Loucy (cell line): ENCODE measurements at regions not wholly inside any gene's neighbourhood (a gene's known extent, or its start where the extent isn't known, plus 50 kb on each side); places are given as distances from the start of the nearest gene placed in this dataset.

Experiments used
- H2AFZ ChIP-seq: fragments of 200-600 bp; sonication (generic); 2 replicates; pipeline ENCODE4 v1.6.0; 2016; ENCODE audit warnings: antibody characterized with exemption, mild to moderate bottlenecking, low read length, moderate library complexity
- H3F3A ChIP-seq: fragments of 200-600 bp; 2 replicates; pipeline ENCODE4 v1.6.0; 2016; ENCODE audit warnings: antibody characterized with exemption, low read depth, mild to moderate bottlenecking
- H3K27me3 ChIP-seq: fragments of 200-600 bp; sonication (generic); 2 replicates; pipeline ENCODE4 v1.6.1; 2014; ENCODE audit warnings: low read length, mild to moderate bottlenecking; ENCODE audit not compliant: insufficient read depth, poor library complexity, severe bottlenecking
- H3K36me3 ChIP-seq: fragments of 200-600 bp; sonication (generic); 2 replicates; pipeline ENCODE4 v1.6.1; 2016; ENCODE audit warnings: low read length; ENCODE audit not compliant: insufficient read depth
- H3K4me1 ChIP-seq: fragments of 200-600 bp; sonication (generic); 2 replicates; pipeline ENCODE4 v1.5.1; 2014; ENCODE audit warnings: low read length, mild to moderate bottlenecking; ENCODE audit not compliant: insufficient read depth, poor library complexity, severe bottlenecking
- H3K4me2 ChIP-seq: fragments of 200-600 bp; sonication (generic); 2 replicates; pipeline ENCODE4 v1.6.0; 2014; ENCODE audit warnings: antibody characterized with exemption, low read length, low read depth, mild to moderate bottlenecking; ENCODE audit not compliant: poor library complexity, severe bottlenecking
- H3K4me3 ChIP-seq: fragments of 200-600 bp; sonication (generic); 2 replicates; pipeline ENCODE4 v1.5.1; 2014; ENCODE audit warnings: low read length, mild to moderate bottlenecking, mixed read lengths; ENCODE audit not compliant: poor library complexity, severe bottlenecking
- H3K79me2 ChIP-seq: fragments of 200-600 bp; sonication (generic); 2 replicates; pipeline ENCODE4 v1.6.1; 2014; ENCODE audit warnings: low read length; ENCODE audit not compliant: insufficient read depth
- H3K9ac ChIP-seq: fragments of 200-600 bp; sonication (generic); 2 replicates; pipeline ENCODE4 v1.6.0; 2014; ENCODE audit warnings: mild to moderate bottlenecking, low read depth, low read length, moderate library complexity; ENCODE audit not compliant: poor library complexity, severe bottlenecking
- H3K9me2 ChIP-seq: fragments of 200-600 bp; sonication (generic); replicated peaks from 2 replicates; pipeline ENCODE4 v1.6.1; 2016; ENCODE audit warnings: low read depth, low read length, mixed read lengths
- H3K9me3 ChIP-seq: fragments of 200-600 bp; sonication (generic); 2 replicates; pipeline ENCODE4 v1.6.1; 2014; ENCODE audit warnings: mild to moderate bottlenecking, antibody characterized with exemption, low read length, low read depth; ENCODE audit not compliant: insufficient read depth
- H4K20me1 ChIP-seq: fragments of 200-600 bp; sonication (generic); 2 replicates; pipeline ENCODE4 v1.6.0; 2014; ENCODE audit warnings: antibody characterized with exemption, low read length, mild to moderate bottlenecking; ENCODE audit not compliant: insufficient read depth, poor library complexity, severe bottlenecking
- CTCF ChIP-seq: fragments of 200-600 bp; sonication (generic); conservative IDR thresholded peaks from 2 replicates; pipeline ENCODE4 v1.5.1; 2014; ENCODE audit warnings: mild to moderate bottlenecking, antibody characterized with exemption, low read length
- EZH2phosphoT487 ChIP-seq: fragments of 200-600 bp; IDR thresholded peaks from 2 replicates; pipeline ENCODE4 v1.6.1; 2018; ENCODE audit warnings: antibody characterized with exemption, mild to moderate bottlenecking, moderate library complexity, borderline replicate concordance

DNA sequence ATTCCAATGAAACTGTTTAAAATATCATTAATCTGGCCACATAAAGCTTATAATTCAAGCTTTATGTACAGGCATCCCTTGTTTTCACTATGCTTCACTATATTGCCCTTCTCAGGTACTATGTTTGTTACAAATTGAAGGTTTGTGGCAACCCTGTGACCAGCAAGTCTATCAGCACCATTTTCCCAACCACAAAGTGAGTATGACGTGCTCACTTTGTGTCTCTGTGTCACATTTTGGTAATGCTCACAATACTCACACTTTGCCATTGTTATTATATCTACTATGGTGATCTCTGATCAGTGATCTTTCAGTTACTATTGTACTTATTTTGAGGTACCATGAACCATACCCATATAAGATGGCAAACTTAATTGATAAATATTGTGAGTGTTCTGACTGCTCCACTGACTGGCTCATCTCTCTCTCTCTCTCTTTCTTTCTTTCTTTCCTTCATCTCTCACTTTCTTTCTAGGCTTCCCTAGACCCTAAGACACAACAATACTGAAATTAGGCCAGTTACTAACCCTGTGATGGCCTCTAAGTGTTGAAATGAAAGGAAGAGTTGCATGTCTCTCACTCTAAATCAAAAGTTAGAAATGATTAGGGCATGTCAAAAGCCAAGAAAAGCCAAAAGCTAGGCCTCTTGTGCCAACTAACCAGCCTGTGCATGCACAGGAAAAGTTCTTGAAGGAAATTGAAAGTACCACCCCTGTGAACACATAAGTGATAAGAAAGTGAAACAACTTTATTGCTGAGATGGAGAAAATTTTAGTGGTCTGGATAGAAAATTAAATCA lies 227.9 kb downstream of the BCAS1 start:
- H3K9me2 ChIP-seq: no peaks in the 10 kb centered on the region
- no peaks in the 10 kb centered on the region for H4K20me1 ChIP-seq
- peaks cover 11% of the 10 kb centered on the region for H3F3A ChIP-seq
- H3K27me3 ChIP-seq: no peaks in the 10 kb centered on the region
- peak overlapping the region; percentile 49 for H3K9ac ChIP-seq
- peak overlapping the region; percentile 55 for H3K4me2 ChIP-seq
- H3K4me1 ChIP-seq: peaks cover 64% of the 10 kb centered on the region
- H2AFZ ChIP-seq: peak overlapping the region; percentile 73
- H3K9me3 ChIP-seq: no peaks in the 10 kb centered on the region
- H3K36me3 ChIP-seq: no peaks in the 10 kb centered on the region
- peak overlapping the region; percentile 32 for H3K4me3 ChIP-seq
- no peaks in the 10 kb centered on the region for H3K79me2 ChIP-seq
- no peak for TF ChIP-seq CTCF
- no peak for TF ChIP-seq EZH2phosphoT487

DNA sequence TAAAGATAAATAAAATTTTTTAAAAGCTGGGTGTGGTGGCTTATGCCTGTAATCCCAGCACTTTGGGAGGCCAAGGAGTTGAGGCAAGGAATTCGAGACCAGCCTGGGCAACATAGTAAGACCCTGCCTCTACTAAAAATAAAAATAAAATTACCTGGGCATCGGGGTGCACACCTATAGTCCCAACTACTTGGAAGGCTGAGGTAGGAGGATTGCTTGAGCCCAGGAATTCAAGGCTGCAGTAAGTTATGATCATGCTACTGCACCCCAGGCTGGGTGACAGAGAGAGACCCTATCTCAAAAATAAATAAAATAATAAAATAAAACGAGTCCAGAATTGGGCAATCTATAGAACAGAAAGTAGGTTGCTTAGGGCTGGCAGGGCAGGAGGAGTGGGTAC lies 228.7 kb downstream of the BCAS1 start:
- peak overlapping the region; percentile 55 for H3K4me2 ChIP-seq
- H3K27me3 ChIP-seq: no peaks in the 10 kb centered on the region
- no peaks in the 10 kb centered on the region for H3K79me2 ChIP-seq
- no peaks in the 10 kb centered on the region for H3K9me3 ChIP-seq
- H4K20me1 ChIP-seq: no peaks in the 10 kb centered on the region
- peaks cover 57% of the 10 kb centered on the region for H3K4me1 ChIP-seq
- H3K4me3 ChIP-seq: no peak overlapping the region
- no peaks in the 10 kb centered on the region for H3K36me3 ChIP-seq
- no peaks in the 10 kb centered on the region for H3K9me2 ChIP-seq
- TF ChIP-seq CTCF (no peak), EZH2phosphoT487 (no peak)
- H2AFZ ChIP-seq: no peak overlapping the region
- H3F3A ChIP-seq: peaks cover 11% of the 10 kb centered on the region
- H3K9ac ChIP-seq: no peak overlapping the region

GRCh38 chr20:53840532-53840931 lies 229.9 kb downstream of the BCAS1 start:
- H3K9ac ChIP-seq: peak overlapping the region; percentile 47
- TF ChIP-seq EZH2phosphoT487: no peak
- TF ChIP-seq CTCF: no peak
- no peak overlapping the region for H3K4me3 ChIP-seq
- H4K20me1 ChIP-seq: no peaks in the 10 kb centered on the region
- H3K4me1 ChIP-seq: peaks cover 45% of the 10 kb centered on the region
- no peaks in the 10 kb centered on the region for H3K27me3 ChIP-seq
- H3K79me2 ChIP-seq: no peaks in the 10 kb centered on the region
- H2AFZ ChIP-seq: no peak overlapping the region
- H3F3A ChIP-seq: peaks cover 11% of the 10 kb centered on the region
- H3K9me2 ChIP-seq: no peaks in the 10 kb centered on the region
- no peaks in the 10 kb centered on the region for H3K36me3 ChIP-seq
- no peaks in the 10 kb centered on the region for H3K9me3 ChIP-seq
- peak overlapping the region; percentile 58 for H3K4me2 ChIP-seq
